Rectal smooth muscle tissue (tissue), 1 donor: ENCODE measurements at regions not wholly inside any gene's neighbourhood (a gene's known extent, or its start where the extent isn't known, plus 50 kb on each side); places are given as distances from the start of the nearest gene placed in this dataset.

Experiments used
- H3K27ac ChIP-seq: one replicate; pipeline ENCODE4 v1.7.0; 2013; ENCODE audit warnings: low read depth, low read length, inconsistent platforms
- H3K27me3 ChIP-seq: one replicate; pipeline ENCODE4 v1.7.0; 2013; ENCODE audit warnings: low read length; ENCODE audit not compliant: control insufficient read depth, insufficient read depth
- H3K36me3 ChIP-seq: one replicate; pipeline ENCODE4 v1.7.0; 2013; ENCODE audit warnings: low read length; ENCODE audit not compliant: control insufficient read depth, insufficient read depth
- H3K4me1 ChIP-seq: one replicate; pipeline ENCODE4 v1.7.0; 2013; ENCODE audit warnings: low read length; ENCODE audit not compliant: control insufficient read depth, insufficient read depth
- H3K4me3 ChIP-seq: one replicate; pipeline ENCODE4 v1.7.0; 2013; ENCODE audit warnings: low read length
- H3K9ac ChIP-seq: one replicate; pipeline ENCODE4 v1.7.0; 2013; ENCODE audit warnings: low read length

DNA sequence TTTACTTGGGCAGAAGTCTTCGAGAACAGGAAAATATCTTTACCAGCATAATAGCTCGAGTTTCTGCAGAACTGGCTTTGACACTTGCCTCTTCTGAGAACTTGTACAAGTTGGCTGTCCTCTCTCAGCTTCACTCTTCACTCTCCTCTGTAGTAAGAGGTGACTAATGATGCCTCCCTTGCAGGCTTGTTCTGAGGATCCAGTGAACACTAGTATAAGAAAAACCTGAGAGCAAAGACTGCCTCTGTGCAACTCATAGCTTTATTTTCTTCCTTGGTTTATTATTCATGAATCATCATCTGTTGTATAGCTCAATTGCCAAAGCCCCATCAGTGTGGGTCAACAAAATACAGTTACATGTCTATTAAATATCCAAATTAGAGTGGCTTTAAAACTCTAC lies 266.7 kb upstream of the CLNK start:
- Histone ChIP-seq H3K27me3 (no peaks in the 10 kb centered on the region), H3K9ac (no peak overlapping the region), H3K4me1 (peaks cover 3% of the 10 kb centered on the region), H3K36me3 (no peaks in the 10 kb centered on the region), H3K27ac (no peak overlapping the region), H3K4me3 (no peak overlapping the region)

DNA sequence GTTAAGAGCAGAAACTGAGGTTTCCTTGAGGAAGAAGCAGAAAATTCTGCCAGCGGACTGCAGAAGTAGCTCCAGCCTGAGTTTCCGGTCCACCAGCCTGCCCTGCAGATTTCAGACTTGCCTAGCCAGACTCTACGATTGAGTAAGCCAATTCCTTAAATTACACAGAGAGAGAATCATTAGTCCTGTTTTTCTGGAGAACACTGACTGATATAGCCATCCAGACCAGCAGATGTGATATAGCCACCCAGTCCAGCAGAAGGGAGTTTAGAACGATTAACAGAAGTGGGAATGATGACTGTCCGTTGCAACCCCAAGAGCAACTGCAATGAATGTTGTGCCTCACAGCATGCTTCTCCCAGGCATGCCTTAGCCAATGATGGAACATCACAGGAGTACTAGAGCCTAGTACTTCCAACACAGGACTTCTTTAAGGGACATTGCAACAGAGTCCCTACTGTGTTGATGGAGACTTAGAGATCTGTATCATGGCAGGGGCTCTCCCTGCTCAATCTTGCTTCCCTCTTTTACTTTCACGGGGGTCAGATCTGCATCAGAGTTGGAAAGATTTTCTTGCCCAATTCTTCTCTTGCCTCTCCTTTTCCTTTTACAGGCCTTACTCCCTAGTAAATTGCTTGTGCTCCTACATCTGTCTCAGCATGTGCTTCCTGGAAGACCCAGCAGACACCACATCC lies 264.6 kb upstream of the CLNK start:
- H3K27me3 ChIP-seq = no peaks in the 10 kb centered on the region
- no peak overlapping the region for H3K27ac ChIP-seq
- H3K4me3 ChIP-seq = no peak overlapping the region
- no peak overlapping the region for H3K9ac ChIP-seq
- H3K36me3 ChIP-seq = no peaks in the 10 kb centered on the region
- peaks cover 3% of the 10 kb centered on the region for H3K4me1 ChIP-seq

DNA sequence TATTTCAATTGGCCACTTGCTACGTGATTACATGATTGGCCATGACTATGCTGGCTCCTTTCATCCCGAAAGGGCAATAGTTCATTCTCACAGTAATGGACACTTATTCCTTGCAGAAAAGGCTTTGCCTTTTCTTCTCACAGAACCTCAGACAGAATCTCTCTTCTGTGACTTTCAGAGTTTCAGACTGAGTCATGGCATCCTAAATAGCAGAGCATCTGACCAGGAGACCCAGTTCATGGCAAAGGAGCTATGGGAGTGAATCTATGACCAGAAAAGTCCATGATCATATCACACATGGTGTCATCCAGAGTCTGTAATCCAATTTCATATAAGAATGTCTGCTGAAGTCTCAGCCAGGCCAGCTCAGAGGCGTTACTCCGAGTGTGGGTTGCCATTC lies 263.3 kb upstream of the CLNK start:
- Histone ChIP-seq H3K4me1 (peaks cover 3% of the 10 kb centered on the region), H3K4me3 (no peak overlapping the region), H3K9ac (no peak overlapping the region), H3K27ac (no peak overlapping the region), H3K27me3 (no peaks in the 10 kb centered on the region), H3K36me3 (no peaks in the 10 kb centered on the region)

DNA sequence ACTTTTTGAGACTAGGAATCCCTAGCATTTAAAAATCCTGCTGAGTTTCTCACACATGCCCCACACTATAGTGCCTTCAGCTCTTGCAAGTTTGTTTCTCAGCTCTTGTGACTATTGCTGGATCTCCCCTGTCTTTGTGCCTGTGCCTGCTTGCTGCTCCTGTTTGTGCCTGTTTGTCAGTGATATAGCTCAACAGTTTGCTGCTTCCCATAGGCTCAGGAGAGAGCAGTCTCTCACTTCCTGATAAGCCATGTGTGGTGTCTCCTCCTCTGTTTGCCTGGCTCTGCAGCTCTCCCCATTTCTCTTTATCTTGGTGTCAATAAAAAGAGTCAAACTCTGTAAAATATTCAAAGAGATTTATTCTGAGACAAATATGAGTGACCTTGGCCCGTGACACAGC lies 259.8 kb upstream of the CLNK start:
- no peaks in the 10 kb centered on the region for H3K36me3 ChIP-seq
- H3K27me3 ChIP-seq = no peaks in the 10 kb centered on the region
- no peak overlapping the region for H3K27ac ChIP-seq
- H3K4me3 ChIP-seq = no peak overlapping the region
- H3K4me1 ChIP-seq = no peaks in the 10 kb centered on the region
- no peak overlapping the region for H3K9ac ChIP-seq

DNA sequence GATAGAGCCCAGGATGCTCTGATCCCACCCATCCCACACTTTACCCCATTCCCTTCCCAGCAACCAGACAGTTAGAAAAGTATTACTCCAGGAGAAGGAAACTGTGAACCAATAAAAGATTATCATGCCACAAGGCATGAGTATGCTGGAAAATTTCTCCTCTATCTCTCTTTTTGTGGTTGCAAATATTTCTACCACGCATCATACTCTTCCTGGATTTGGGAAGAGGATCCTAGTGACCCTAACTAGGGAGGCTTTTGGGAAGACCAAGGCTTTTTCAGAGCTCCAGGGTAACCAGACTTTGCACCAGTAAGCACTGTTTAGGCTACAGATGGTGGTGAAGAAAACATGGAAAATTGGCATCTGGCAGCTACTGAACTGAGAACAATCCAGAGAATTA lies 257.6 kb upstream of the CLNK start:
- no peaks in the 10 kb centered on the region for H3K36me3 ChIP-seq
- H3K27ac ChIP-seq = no peak overlapping the region
- no peaks in the 10 kb centered on the region for H3K27me3 ChIP-seq
- no peak overlapping the region for H3K4me3 ChIP-seq
- H3K4me1 ChIP-seq = no peaks in the 10 kb centered on the region
- H3K9ac ChIP-seq = no peak overlapping the region

DNA sequence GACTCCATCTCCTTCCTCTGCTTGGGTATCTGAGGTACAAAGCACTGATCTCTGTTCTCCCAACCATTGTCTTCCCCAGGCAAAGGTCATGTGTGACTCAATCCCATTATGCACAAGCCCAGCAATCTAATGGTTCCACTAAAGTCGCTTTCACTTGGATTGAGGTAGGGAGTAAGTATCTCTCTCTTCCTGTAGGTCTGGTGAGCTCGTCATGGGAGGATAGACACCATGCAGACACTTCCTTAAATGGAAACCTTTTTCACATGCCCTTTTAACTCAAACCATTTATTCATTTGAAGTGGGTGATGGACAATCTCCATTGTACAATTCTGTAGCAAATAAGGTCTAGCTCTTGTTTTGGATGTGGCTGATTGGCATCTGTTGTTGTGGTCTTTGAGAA lies 245.2 kb upstream of the CLNK start:
- Histone ChIP-seq H3K4me1 (no peaks in the 10 kb centered on the region), H3K27ac (no peak overlapping the region), H3K9ac (no peak overlapping the region), H3K4me3 (no peak overlapping the region), H3K36me3 (no peaks in the 10 kb centered on the region), H3K27me3 (no peaks in the 10 kb centered on the region)

DNA sequence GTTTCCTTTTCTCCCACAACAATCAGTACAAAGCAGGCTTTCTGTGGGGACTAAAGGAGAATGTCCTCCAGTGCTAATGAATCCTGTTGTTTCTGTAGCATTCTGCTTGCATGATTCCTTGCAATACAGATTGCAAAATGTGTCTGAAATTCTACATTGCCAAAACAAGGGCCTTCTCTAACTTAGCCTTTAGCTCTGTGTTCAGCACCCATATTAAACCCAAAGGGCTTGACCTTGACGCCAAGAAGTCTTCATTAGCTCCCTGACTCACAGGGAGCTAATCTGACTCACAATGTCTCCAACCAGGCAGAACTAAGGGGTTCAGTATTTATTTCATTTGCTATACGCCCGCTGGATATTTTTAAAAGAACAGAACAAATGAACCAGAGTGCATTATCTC lies 241.4 kb upstream of the CLNK start:
- H3K27ac ChIP-seq = no peak overlapping the region

DNA sequence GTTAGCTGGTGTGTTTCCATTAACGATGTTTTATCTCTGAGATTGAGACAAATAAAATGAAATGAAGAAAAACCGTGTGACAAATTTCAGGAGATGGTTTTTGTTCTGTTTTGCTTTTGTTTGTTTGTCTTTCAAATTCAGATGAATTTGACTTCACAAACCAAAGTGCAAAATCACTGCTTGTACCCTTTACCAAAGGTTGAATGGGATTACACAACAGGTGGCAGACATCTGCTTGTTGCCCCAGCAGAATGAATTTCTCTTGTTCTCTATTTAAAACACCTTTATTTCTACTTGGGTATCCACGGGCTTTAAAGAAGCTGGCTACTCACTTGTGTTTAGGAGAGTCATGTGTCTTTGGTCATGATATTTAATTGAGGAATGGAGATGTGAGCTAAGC lies 239.7 kb upstream of the CLNK start:
- H3K27me3 ChIP-seq = no peaks in the 10 kb centered on the region
- no peak overlapping the region for H3K27ac ChIP-seq
- H3K9ac ChIP-seq = no peak overlapping the region
- H3K36me3 ChIP-seq = no peaks in the 10 kb centered on the region
- no peaks in the 10 kb centered on the region for H3K4me1 ChIP-seq
- H3K4me3 ChIP-seq = no peak overlapping the region

More for the DNA sequence above, 241.4 kb upstream of the CLNK start:
- Histone ChIP-seq H3K4me3 (no peak overlapping the region), H3K9ac (no peak overlapping the region), H3K27me3 (no peaks in the 10 kb centered on the region), H3K4me1 (no peaks in the 10 kb centered on the region), H3K36me3 (no peaks in the 10 kb centered on the region)

DNA sequence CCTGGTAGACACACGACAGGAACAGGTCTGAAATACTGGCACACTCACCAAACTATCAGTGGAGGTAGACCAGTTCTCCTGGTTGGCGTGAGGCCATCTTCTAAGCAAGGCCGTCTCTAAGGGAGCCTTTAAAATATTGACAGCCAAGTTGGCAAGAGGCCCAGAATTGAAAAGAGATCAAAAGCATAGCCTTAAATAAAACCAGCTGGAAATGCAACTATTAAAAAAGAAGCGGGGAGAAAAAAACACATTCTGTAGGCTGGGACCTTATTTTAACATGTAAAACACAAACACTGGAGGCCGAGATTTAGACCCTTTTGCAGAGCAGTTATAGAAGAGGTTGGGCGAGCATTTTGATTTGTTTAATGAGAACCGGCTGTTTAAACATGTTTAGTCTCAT lies 233.0 kb upstream of the CLNK start:
- Histone ChIP-seq H3K9ac (no peak overlapping the region), H3K4me3 (no peak overlapping the region), H3K27ac (no peak overlapping the region), H3K27me3 (no peaks in the 10 kb centered on the region), H3K36me3 (no peaks in the 10 kb centered on the region), H3K4me1 (no peaks in the 10 kb centered on the region)

DNA sequence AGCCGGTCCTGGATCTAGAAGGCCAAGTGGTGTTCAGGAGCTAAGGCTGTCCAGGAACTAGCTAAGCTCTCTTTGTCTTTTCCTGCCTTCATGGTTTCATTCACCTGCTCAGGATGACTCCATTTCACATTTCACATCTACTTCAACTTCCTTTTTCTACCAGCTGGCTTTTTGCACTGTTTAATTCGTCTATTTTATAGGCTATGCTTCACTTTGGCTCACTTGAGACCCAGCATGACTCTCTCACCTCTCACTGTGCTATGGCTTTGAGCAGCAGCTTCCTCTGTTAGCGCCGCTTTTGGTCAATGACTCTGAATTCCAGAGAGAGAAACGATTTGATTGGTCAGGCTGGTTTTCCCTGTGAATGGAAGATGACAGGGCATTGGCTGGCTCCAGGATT lies 213.5 kb upstream of the CLNK start:
- no peak overlapping the region for H3K4me3 ChIP-seq
- H3K36me3 ChIP-seq = no peaks in the 10 kb centered on the region
- H3K27me3 ChIP-seq = no peaks in the 10 kb centered on the region
- H3K9ac ChIP-seq = no peak overlapping the region
- H3K27ac ChIP-seq = no peak overlapping the region
- no peaks in the 10 kb centered on the region for H3K4me1 ChIP-seq

DNA sequence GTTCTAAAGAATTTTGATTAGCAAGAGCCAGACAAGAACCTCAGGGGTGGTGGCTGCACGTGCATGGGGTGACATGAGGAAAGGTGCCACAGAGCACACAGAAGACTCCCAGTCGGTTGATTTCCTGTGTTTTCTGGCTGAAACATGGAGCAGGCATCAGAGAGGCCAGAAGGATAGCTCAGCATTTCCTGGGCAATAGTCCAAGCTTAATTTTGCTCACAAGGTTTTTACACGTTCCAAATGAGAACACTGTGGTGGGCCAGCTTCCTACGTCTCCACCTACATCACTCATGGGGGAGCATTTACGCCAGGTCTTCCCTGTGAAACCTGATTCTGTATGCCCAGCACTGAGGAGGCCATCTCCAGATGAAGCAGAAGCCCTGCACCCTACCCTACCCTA lies 212.5 kb upstream of the CLNK start:
- H3K27me3 ChIP-seq = no peaks in the 10 kb centered on the region
- H3K4me3 ChIP-seq = no peak overlapping the region
- no peak overlapping the region for H3K9ac ChIP-seq
- H3K27ac ChIP-seq = no peak overlapping the region
- H3K36me3 ChIP-seq = no peaks in the 10 kb centered on the region
- H3K4me1 ChIP-seq = no peaks in the 10 kb centered on the region

DNA sequence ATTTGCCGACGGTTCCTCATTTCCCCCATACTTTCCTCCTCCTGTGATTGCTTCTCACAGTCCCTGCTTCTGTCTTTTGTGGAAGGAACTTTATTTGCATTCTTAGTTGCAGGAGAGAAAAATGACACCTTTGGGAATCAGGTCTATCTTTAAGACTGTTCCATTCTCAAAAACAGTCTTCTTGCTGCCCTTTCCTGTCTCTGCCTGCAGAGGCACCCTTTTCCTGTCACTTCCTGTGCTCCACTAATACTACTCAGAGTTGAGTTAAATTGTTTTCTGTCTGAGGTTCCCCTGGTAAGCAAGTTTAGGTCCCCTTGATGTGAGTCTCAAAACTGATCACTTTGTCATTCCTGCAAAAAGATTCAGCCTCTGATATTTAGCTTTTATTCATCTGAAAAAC lies 208.8 kb upstream of the CLNK start:
- Histone ChIP-seq H3K27ac (no peak overlapping the region), H3K27me3 (no peaks in the 10 kb centered on the region), H3K9ac (no peak overlapping the region), H3K4me3 (no peak overlapping the region), H3K4me1 (peaks cover 2% of the 10 kb centered on the region), H3K36me3 (no peaks in the 10 kb centered on the region)

DNA sequence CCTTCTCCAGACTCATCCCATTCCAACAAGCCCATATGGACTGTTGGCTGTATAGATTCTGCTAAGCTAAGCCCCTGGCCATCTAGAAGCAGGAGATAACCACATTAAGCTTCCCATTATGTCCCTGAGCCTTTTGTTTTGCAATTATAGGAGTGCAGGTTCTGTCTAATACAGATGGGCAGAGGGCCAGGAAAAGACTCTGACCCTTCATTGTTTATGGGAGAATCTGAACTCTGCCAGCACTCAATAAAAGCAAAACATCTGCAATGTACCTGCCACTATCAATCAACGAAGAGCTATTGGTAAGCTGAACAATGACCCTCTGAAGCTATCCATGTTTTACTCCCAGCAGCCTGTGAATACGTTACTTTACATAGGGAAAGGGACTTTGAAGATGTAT lies 207.3 kb upstream of the CLNK start:
- no peaks in the 10 kb centered on the region for H3K36me3 ChIP-seq
- H3K4me1 ChIP-seq = peaks cover 2% of the 10 kb centered on the region
- H3K27ac ChIP-seq = no peak overlapping the region
- no peak overlapping the region for H3K4me3 ChIP-seq
- H3K9ac ChIP-seq = no peak overlapping the region
- H3K27me3 ChIP-seq = no peaks in the 10 kb centered on the region
